Gastroesophageal sphincter (tissue), 3 donors: ENCODE measurements at regions not wholly inside any gene's neighbourhood (a gene's known extent, or its start where the extent isn't known, plus 50 kb on each side); places are given as distances from the start of the nearest gene placed in this dataset.

Source experiments
- CTCF ChIP-seq, 4 experiments: fragments of 200-600 bp in 2 of 4; fragments of 450-650 bp in 2 of 4; sonication (generic) in 1 of 4; IDR thresholded peaks; one replicate each; pipeline ENCODE4 v1.5.1; 2017 to 2019; ENCODE audit warnings: antibody characterized with exemption in 4 of 4, mild to moderate bottlenecking in 2 of 4, moderate library complexity in 2 of 4
- EP300 ChIP-seq: sonication (generic); formaldehyde crosslinking; IDR thresholded peaks from one replicate; pipeline ENCODE4 v1.6.1; 2017; ENCODE audit warnings: antibody characterized with exemption, mild to moderate bottlenecking
- POLR2A ChIP-seq, 2 donors: fragments of 450-650 bp; IDR thresholded peaks; one replicate each; pipeline ENCODE4 v1.6.1; 2017; ENCODE audit warnings: antibody characterized with exemption in 2 of 2, mild to moderate bottlenecking in 2 of 2, moderate library complexity in 1 of 2
- POLR2AphosphoS5 ChIP-seq: sonication (generic); formaldehyde crosslinking; IDR thresholded peaks from one replicate; pipeline ENCODE4 v1.6.1; 2017; ENCODE audit warnings: antibody characterized with exemption

- TF ChIP-seq CTCF (IDR thresholded peaks at IDR 0.05) (no peak), EP300 (no peak), POLR2A (IDR thresholded peaks at IDR 0.05) (no peak), POLR2AphosphoS5 (no peak)
Measured at GRCh38 chr2:6288791-6289190, 576.9 kb downstream of the CMPK2 start.
